ENCODE measurements at regions not wholly inside any gene's neighbourhood (a gene's known extent, or its start where the extent isn't known, plus 50 kb on each side); places are given as distances from the start of the nearest gene placed in this dataset.

DNA sequence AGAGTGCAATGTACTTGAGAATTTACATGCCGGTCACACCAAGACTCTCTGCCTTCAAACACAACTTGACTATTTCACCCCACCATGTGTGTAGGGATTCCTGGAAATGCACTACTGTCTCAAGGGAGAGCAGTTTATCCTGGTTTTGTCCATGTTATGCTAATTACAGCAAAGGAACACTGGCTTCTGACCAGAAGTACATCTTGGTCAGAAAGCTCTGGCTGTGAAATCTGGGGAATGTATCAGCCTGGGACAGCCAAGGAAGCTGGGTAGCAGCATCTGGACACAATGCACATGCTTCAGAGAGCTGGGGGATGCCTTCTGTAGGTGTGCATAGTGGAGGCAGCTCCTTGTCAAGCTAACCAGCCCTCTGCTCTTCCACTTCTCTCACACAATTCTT is 1432.6 kb upstream of the TENM3 start:
- intact Hi-C loops (cut with micrococcal nuclease) = no loop called here
- no TSS peak for BruUV-seq (replicated peaks)
- TF ChIP-seq, protein P1, sequence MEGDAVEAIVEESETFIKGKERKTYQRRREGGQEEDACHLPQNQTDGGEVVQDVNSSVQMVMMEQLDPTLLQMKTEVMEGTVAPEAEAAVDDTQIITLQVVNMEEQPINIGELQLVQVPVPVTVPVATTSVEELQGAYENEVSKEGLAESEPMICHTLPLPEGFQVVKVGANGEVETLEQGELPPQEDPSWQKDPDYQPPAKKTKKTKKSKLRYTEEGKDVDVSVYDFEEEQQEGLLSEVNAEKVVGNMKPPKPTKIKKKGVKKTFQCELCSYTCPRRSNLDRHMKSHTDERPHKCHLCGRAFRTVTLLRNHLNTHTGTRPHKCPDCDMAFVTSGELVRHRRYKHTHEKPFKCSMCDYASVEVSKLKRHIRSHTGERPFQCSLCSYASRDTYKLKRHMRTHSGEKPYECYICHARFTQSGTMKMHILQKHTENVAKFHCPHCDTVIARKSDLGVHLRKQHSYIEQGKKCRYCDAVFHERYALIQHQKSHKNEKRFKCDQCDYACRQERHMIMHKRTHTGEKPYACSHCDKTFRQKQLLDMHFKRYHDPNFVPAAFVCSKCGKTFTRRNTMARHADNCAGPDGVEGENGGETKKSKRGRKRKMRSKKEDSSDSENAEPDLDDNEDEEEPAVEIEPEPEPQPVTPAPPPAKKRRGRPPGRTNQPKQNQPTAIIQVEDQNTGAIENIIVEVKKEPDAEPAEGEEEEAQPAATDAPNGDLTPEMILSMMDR (IDR thresholded peaks at IDR 0.05; ENCODE audit: unreplicated experiment) = no peak
- no peaks in the 10 kb centered on the region for H3K36me3 Mint-ChIP-seq (ENCODE audit: insufficient read depth, unreplicated experiment)
- H3K27ac Mint-ChIP-seq (ENCODE audit: low read depth, unreplicated experiment) = no peak overlapping the region
- no peaks in the 10 kb centered on the region for H3K27me3 Mint-ChIP-seq (ENCODE audit: insufficient read depth, unreplicated experiment)
- H3K9me3 Mint-ChIP-seq (ENCODE audit: unreplicated experiment) = no peaks in the 10 kb centered on the region
- POLR2A ChIA-PET = interaction anchor here (0.5 kb wide), 1 partner anchor 132 kb away, joined by 3 read pairs; no protein-coding TSS in a partner anchor
- CTCF ChIA-PET = interaction anchor here (0.6 to 0.8 kb wide), 4 partner anchors 16 to 795 kb away, joined by 3 to 4 read pairs (median 3); no protein-coding TSS in a partner anchor
- no peak for DNase-seq (ENCODE audit: unreplicated experiment)
- no peaks in the 10 kb centered on the region for H3K4me1 Mint-ChIP-seq (ENCODE audit: insufficient read depth, unreplicated experiment)
- no peak overlapping the region for H3K4me3 Mint-ChIP-seq (ENCODE audit: unreplicated experiment)

DNA sequence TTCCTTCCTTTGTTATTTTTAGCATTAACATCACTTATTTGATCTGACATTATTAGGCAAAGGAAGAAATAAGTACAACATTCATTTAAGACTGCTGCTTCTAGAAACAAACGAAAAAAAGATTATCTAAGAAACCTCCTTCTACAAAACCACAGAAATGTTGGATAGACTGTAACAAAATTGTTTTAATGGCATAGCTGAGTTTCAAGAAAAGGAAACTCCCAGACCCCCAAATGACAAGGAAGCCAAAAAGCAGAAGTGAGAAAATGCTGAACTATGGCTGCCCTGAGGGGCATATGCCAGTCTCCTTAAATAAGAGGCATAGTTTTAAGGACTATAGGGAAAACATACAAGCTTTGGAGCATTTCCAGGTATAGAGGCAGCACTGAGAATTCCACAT is 1431.6 kb upstream of the TENM3 start:
- no peak overlapping the region for H3K27ac Mint-ChIP-seq (ENCODE audit: low read depth, unreplicated experiment)
- DNase-seq (ENCODE audit: unreplicated experiment) = no peak
- no peaks in the 10 kb centered on the region for H3K27me3 Mint-ChIP-seq (ENCODE audit: insufficient read depth, unreplicated experiment)
- POLR2A ChIA-PET = no interaction called here
- CTCF ChIA-PET = interaction anchor here (0.7 to 1.1 kb wide), 3 partner anchors 23 to 294 kb away, joined by 3 to 4 read pairs (median 3); no protein-coding TSS in a partner anchor
- intact Hi-C loops (cut with micrococcal nuclease) = no loop called here
- TF ChIP-seq, protein P1 (IDR thresholded peaks at IDR 0.05; ENCODE audit: unreplicated experiment) = no peak
- H3K4me1 Mint-ChIP-seq (ENCODE audit: insufficient read depth, unreplicated experiment) = no peaks in the 10 kb centered on the region
- no peaks in the 10 kb centered on the region for H3K9me3 Mint-ChIP-seq (ENCODE audit: unreplicated experiment)
- no peaks in the 10 kb centered on the region for H3K36me3 Mint-ChIP-seq (ENCODE audit: insufficient read depth, unreplicated experiment)
- BruUV-seq (replicated peaks) = no TSS peak
- H3K4me3 Mint-ChIP-seq (ENCODE audit: unreplicated experiment) = no peak overlapping the region

DNA sequence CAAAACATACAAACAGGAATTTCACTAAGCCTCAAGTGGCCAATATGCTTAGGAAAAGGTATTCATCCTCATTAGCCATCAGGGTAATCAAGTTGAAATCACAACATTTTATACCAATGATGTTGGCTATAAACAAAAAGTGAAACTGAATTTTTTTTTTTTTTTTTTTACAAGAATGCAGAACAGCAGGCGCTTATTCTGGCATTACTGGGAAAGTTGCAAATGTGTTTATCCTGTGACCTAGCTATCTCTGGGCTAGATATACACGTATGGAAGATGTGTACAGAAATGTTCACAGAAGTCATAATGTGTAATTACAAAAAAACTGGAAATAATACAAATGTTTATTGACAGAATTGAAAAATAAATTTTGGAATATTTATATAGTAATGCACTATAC is 1430.4 kb upstream of the TENM3 start:
- no peaks in the 10 kb centered on the region for H3K9me3 Mint-ChIP-seq (ENCODE audit: unreplicated experiment)
- no peaks in the 10 kb centered on the region for H3K4me1 Mint-ChIP-seq (ENCODE audit: insufficient read depth, unreplicated experiment)
- no peaks in the 10 kb centered on the region for H3K27me3 Mint-ChIP-seq (ENCODE audit: insufficient read depth, unreplicated experiment)
- ChIA-PET POLR2A (no interaction called here), CTCF (interaction anchor here (1.5 kb wide), 1 partner anchor 148 kb away, joined by 4 read pairs; no protein-coding TSS in a partner anchor)
- DNase-seq (ENCODE audit: unreplicated experiment) = no peak
- intact Hi-C loops (cut with micrococcal nuclease) = no loop called here
- BruUV-seq (replicated peaks) = no TSS peak
- no peak overlapping the region for H3K4me3 Mint-ChIP-seq (ENCODE audit: unreplicated experiment)
- H3K27ac Mint-ChIP-seq (ENCODE audit: low read depth, unreplicated experiment) = no peak overlapping the region
- TF ChIP-seq, protein P1 (IDR thresholded peaks at IDR 0.05; ENCODE audit: unreplicated experiment) = no peak
- H3K36me3 Mint-ChIP-seq (ENCODE audit: insufficient read depth, unreplicated experiment) = no peaks in the 10 kb centered on the region

DNA sequence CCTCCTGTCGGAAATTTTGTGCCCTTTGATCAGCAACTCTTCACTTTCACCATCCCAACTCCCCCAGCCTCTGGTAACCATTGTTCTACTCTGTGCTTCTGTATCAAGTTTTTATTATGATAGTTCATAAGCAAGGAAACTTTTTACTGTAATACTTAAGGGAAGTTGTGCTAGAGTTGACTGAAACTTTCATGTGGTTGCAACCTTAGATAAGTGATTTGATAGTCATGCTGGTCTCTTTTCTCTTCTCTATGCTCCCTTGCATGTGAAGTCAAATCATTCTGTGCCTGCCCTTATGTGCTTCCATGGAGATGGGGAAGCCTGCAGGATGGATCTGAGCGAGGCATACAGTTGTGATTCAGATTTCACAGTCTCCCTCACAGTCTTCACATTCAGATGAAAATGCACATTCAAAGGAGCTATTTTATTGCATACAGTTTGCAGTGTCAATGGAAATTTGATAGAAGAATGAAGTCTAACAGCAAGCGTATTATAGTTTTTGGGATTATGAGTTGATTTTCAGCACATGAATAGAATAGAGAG is 1428.3 kb upstream of the TENM3 start:
- H3K4me3 Mint-ChIP-seq (ENCODE audit: unreplicated experiment) = no peak overlapping the region
- POLR2A ChIA-PET = interaction anchor here (0.6 kb wide), 1 partner anchor 134 kb away, joined by 3 read pairs; no protein-coding TSS in a partner anchor
- intact Hi-C loops (cut with micrococcal nuclease) = no loop called here
- CTCF ChIA-PET = interaction anchor here (1.3 to 1.7 kb wide), 3 partner anchors 13 to 149 kb away, joined by 4 read pairs; no protein-coding TSS in a partner anchor
- TF ChIP-seq, protein P1 (IDR thresholded peaks at IDR 0.05; ENCODE audit: unreplicated experiment) = no peak
- no peaks in the 10 kb centered on the region for H3K36me3 Mint-ChIP-seq (ENCODE audit: insufficient read depth, unreplicated experiment)
- no peaks in the 10 kb centered on the region for H3K4me1 Mint-ChIP-seq (ENCODE audit: insufficient read depth, unreplicated experiment)
- H3K27ac Mint-ChIP-seq (ENCODE audit: low read depth, unreplicated experiment) = no peak overlapping the region
- H3K27me3 Mint-ChIP-seq (ENCODE audit: insufficient read depth, unreplicated experiment) = no peaks in the 10 kb centered on the region
- H3K9me3 Mint-ChIP-seq (ENCODE audit: unreplicated experiment) = no peaks in the 10 kb centered on the region
- BruUV-seq (replicated peaks) = no TSS peak
- DNase-seq (ENCODE audit: unreplicated experiment) = no peak
